IMR-90 (cell line): ENCODE measurements at regions not wholly inside any gene's neighbourhood (a gene's known extent, or its start where the extent isn't known, plus 50 kb on each side); places are given as distances from the start of the nearest gene placed in this dataset.

Source experiments
- ATAC-seq: fragments of 200-7000 bp; cut with Tn5 transposase; 2 replicates; pipeline ENCODE4 v1.9.1; 2020; ENCODE audit warnings: low read depth, mild to moderate bottlenecking, moderate library complexity
- BruUV-seq: library from RNA; stranded (reverse); fragments of 400-500 nt; replicated peaks from 2 replicates; lab custom pipeline; 2021; lab: Mats Ljungman, UMichigan
- CTCF ChIA-PET: fragments of 300-600 bp; formaldehyde crosslinking; extraction: SDS; loops from one replicate; lab custom pipeline; 2021; ENCODE audit warnings: antibody characterized with exemption; lab: Yijun Ruan, JAX
- POLR2A ChIA-PET: fragments of 300-600 bp; sonication (Branson Sonifier 250); formaldehyde crosslinking; loops from one replicate; lab custom pipeline; 2022; ENCODE audit warnings: antibody characterized with exemption; ENCODE audit not compliant: unreplicated experiment; lab: Charles Lee
- DNase-seq: peaks from one replicate; pipeline ENCODE4 v3.0.0; 2013
- H2AFZ ChIP-seq: replicated peaks from 2 replicates; pipeline ENCODE3; 2013; ENCODE audit warnings: low read length, mild to moderate bottlenecking; ENCODE audit not compliant: poor library complexity
- H2AK5ac ChIP-seq: 2 replicates; pipeline ENCODE4 v1.6.1; 2013; ENCODE audit warnings: low read depth, low read length, inconsistent platforms
- H2AK9ac ChIP-seq: replicated peaks from 2 replicates; pipeline ENCODE3; 2013; ENCODE audit warnings: mild to moderate bottlenecking, low read depth, low read length, moderate library complexity; ENCODE audit not compliant: poor library complexity
- H2BK120ac ChIP-seq: 2 replicates; pipeline ENCODE4 v1.6.1; 2013; ENCODE audit warnings: low read depth, low read length, inconsistent platforms
- H2BK15ac ChIP-seq: 3 replicates; pipeline ENCODE4 v1.6.1; 2013; ENCODE audit warnings: low read depth, low read length, inconsistent platforms
- H2BK20ac ChIP-seq: 2 replicates; pipeline ENCODE4 v1.6.1; 2013; ENCODE audit warnings: low read depth, mild to moderate bottlenecking, inconsistent platforms, low read length, moderate library complexity
- H2BK5ac ChIP-seq: 2 replicates; pipeline ENCODE4 v1.6.1; 2013; ENCODE audit warnings: mild to moderate bottlenecking, low read depth, low read length, inconsistent platforms; ENCODE audit not compliant: poor library complexity, severe bottlenecking
- H3K14ac ChIP-seq: replicated peaks from 2 replicates; pipeline ENCODE4 v1.6.1; 2013; ENCODE audit warnings: low read depth, low read length, inconsistent platforms
- H3K18ac ChIP-seq: 2 replicates; pipeline ENCODE4 v1.6.1; 2013; ENCODE audit warnings: low read depth, low read length, control low read depth
- H3K23ac ChIP-seq: 2 replicates; pipeline ENCODE4 v1.6.1; 2013; ENCODE audit warnings: low read depth, low read length, inconsistent platforms
- H3K27ac ChIP-seq: 2 replicates; pipeline ENCODE4 v1.5.1; 2013; ENCODE audit warnings: mild to moderate bottlenecking, control low read depth, low read length; ENCODE audit not compliant: insufficient read depth
- H3K27me3 ChIP-seq: 2 replicates; pipeline ENCODE4 v1.6.1; 2013; ENCODE audit warnings: low read length; ENCODE audit not compliant: control insufficient read depth, insufficient read depth
- H3K36me3 ChIP-seq: 2 replicates; pipeline ENCODE4 v1.6.1; 2013; ENCODE audit warnings: low read length, mixed read lengths; ENCODE audit not compliant: control insufficient read depth, insufficient read depth
- H3K4ac ChIP-seq: 2 replicates; pipeline ENCODE4 v1.6.1; 2013; ENCODE audit warnings: low read depth, low read length, inconsistent platforms
- H3K4me1 ChIP-seq: 2 replicates; pipeline ENCODE4 v1.6.1; 2013; ENCODE audit warnings: low read length, mixed read lengths; ENCODE audit not compliant: control insufficient read depth, insufficient read depth
- H3K4me2 ChIP-seq: 2 replicates; pipeline ENCODE4 v1.6.1; 2013; ENCODE audit warnings: low read depth, mild to moderate bottlenecking, control low read depth, low read length, moderate library complexity
- H3K4me3 ChIP-seq: 2 replicates; pipeline ENCODE4 v1.5.1; 2013; ENCODE audit warnings: low read depth, mild to moderate bottlenecking, control low read depth, low read length, moderate library complexity; ENCODE audit not compliant: insufficient read depth
- H3K56ac ChIP-seq: 2 replicates; pipeline ENCODE4 v1.6.1; 2013; ENCODE audit warnings: low read length, inconsistent platforms; ENCODE audit not compliant: insufficient read depth; ENCODE audit errors: extremely low read depth
- H3K79me1 ChIP-seq, 2 experiments: 2 replicates each; pipeline ENCODE4 v1.6.1; 2013; ENCODE audit warnings: low read length in 2 of 2, inconsistent platforms in 1 of 2, low read depth in 1 of 2
- H3K9ac ChIP-seq: 2 replicates; pipeline ENCODE4 v1.6.1; 2013; ENCODE audit warnings: low read depth, low read length, control low read depth
- H3K9me1 ChIP-seq: 2 replicates; pipeline ENCODE4 v1.6.1; 2013; ENCODE audit warnings: low read length, inconsistent platforms; ENCODE audit not compliant: insufficient read depth
- H3K9me3 ChIP-seq: 2 replicates; pipeline ENCODE4 v1.6.1; 2013; ENCODE audit warnings: low read length; ENCODE audit not compliant: control insufficient read depth, insufficient read depth
- H4K20me1 ChIP-seq: 2 replicates; pipeline ENCODE4 v1.6.1; 2013; ENCODE audit warnings: low read length, inconsistent platforms; ENCODE audit not compliant: insufficient read depth
- H4K5ac ChIP-seq: 2 replicates; pipeline ENCODE4 v1.6.1; 2013; ENCODE audit warnings: mild to moderate bottlenecking, low read depth, low read length, control low read depth
- H4K8ac ChIP-seq, 2 experiments: 2 replicates each; pipeline ENCODE4 v1.6.1; 2013; ENCODE audit warnings: low read depth in 2 of 2, low read length in 2 of 2, control low read depth in 1 of 2, inconsistent platforms in 1 of 2
- H4K91ac ChIP-seq: 2 replicates; pipeline ENCODE4 v1.6.1; 2013; ENCODE audit warnings: low read depth, low read length, inconsistent platforms; ENCODE audit not compliant: insufficient read depth
- SMC3 ChIP-seq: fragments of 150-350 bp; IDR thresholded peaks from 2 replicates; pipeline ENCODE4 v1.6.1; 2016; ENCODE audit warnings: low read depth, mild to moderate bottlenecking, antibody characterized with exemption, low read length, moderate library complexity
- whole genome bisulfite sequencing, 2 experiments: methylation state at CpG; one replicate each; pipeline versions ENCODE4 v1.1.5 to v1.1.7; 2013; ENCODE audit warnings: missing lambda C conversion rate in 2 of 2; ENCODE audit not compliant: insufficient read length in 1 of 2; ENCODE audit errors: extremely low coverage in 2 of 2; 5-methylcytosine and 5-hydroxymethylcytosine counted together
- dilution Hi-C: fragments of 300-500 bp; cut with HindIII; formaldehyde crosslinking; loops from one replicate; pipeline ENCODE4 v1.14.3; 2018; ENCODE audit warnings: low sequenced_read_pairs; ENCODE audit not compliant: unreplicated experiment
- in situ Hi-C: fragments of 300-500 bp; cut with MboI; formaldehyde crosslinking; loops from 3 replicates; pipeline ENCODE4 v1.14.3; 2019; ENCODE audit warnings: low sequenced_read_pairs, inconsistent platforms, mixed read lengths
- intact Hi-C: fragments of 100-400 bp; cut with micrococcal nuclease; formaldehyde crosslinking; loops from 2 replicates; pipeline ENCODE4 v1.10.0; 2022
- TF ChIP-seq, protein P1 (sequence below): conservative IDR thresholded peaks from 2 replicates; pipeline ENCODE4 v1.5.1; 2012; ENCODE audit warnings: mild to moderate bottlenecking, low read depth, low read length, improper control_type of control experiment

DNA sequence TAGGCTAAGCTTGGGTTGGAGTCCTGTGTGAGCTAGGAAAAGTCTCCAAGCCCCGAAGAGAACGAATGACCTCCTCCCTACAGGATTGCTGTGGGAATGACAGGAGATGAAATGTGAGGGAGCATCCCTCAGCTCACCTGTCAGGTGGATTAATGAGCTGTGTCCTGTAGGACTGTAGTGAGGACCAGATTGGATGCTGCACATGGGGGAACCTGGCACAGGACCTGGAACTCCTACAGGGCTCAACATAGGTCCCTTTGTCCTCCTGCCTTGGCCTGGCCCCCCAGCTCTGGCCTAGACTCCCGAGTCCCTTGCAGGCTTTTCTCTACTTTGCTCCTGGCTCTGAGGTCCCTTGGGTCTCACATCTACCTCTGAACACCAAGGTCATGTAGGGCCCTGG lies 155.7 kb downstream of the PTPRU start:
- POLR2A ChIA-PET = no interaction called here
- Histone ChIP-seq H3K36me3 (no peaks in the 10 kb centered on the region), H3K9ac (no peak overlapping the region), H3K56ac (no peak overlapping the region), H3K79me1 (no peaks in the 10 kb centered on the region), H3K9me1 (no peaks in the 10 kb centered on the region), H4K91ac (no peak overlapping the region), H3K9me3 (no peaks in the 10 kb centered on the region), H2AK5ac (no peak overlapping the region), H3K27ac (no peak overlapping the region), H2AFZ (peak overlapping the region; percentile 32), H4K20me1 (no peaks in the 10 kb centered on the region), H3K18ac (no peak overlapping the region), H2BK20ac (no peak overlapping the region), H3K23ac (no peak overlapping the region), H3K4me3 (no peak overlapping the region), H2BK15ac (no peak overlapping the region), H4K8ac (no peak overlapping the region), H3K14ac (no peak overlapping the region), H2BK120ac (no peak overlapping the region), H3K4me1 (no peaks in the 10 kb centered on the region), H2BK5ac (no peak overlapping the region), H3K27me3 (no peaks in the 10 kb centered on the region; the same call in none of the 2 replicates), H3K4ac (no peak overlapping the region), H3K4me2 (no peak overlapping the region), H4K5ac (no peak overlapping the region), H2AK9ac (no peak overlapping the region)
- CTCF ChIA-PET = no interaction called here
- ATAC-seq (no peak), DNase-seq (no peak)
- 0% methylated on average over 1 of the region's 3 CpGs; no CpG with 5 or more reads in 1 of the 2 experiments for WGBS, 2 experiments
- intact Hi-C loops = no loop called here
- TF ChIP-seq, protein P1, sequence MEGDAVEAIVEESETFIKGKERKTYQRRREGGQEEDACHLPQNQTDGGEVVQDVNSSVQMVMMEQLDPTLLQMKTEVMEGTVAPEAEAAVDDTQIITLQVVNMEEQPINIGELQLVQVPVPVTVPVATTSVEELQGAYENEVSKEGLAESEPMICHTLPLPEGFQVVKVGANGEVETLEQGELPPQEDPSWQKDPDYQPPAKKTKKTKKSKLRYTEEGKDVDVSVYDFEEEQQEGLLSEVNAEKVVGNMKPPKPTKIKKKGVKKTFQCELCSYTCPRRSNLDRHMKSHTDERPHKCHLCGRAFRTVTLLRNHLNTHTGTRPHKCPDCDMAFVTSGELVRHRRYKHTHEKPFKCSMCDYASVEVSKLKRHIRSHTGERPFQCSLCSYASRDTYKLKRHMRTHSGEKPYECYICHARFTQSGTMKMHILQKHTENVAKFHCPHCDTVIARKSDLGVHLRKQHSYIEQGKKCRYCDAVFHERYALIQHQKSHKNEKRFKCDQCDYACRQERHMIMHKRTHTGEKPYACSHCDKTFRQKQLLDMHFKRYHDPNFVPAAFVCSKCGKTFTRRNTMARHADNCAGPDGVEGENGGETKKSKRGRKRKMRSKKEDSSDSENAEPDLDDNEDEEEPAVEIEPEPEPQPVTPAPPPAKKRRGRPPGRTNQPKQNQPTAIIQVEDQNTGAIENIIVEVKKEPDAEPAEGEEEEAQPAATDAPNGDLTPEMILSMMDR = no peak
- no peak for TF ChIP-seq SMC3
- no TSS peak for BruUV-seq
- in situ Hi-C loops = no loop called here
- dilution Hi-C loops = no loop called here
